H9 (cell line): ENCODE measurements at regions not wholly inside any gene's neighbourhood (a gene's known extent, or its start where the extent isn't known, plus 50 kb on each side); places are given as distances from the start of the nearest gene placed in this dataset.

ENCODE experiments used
- DNase-seq: peaks from one replicate; pipeline ENCODE4 v3.0.0-alpha.2; 2017
- H2AFZ ChIP-seq: one replicate; pipeline ENCODE4 v1.6.1; 2013; ENCODE audit warnings: mild to moderate bottlenecking, low read length, control low read depth, moderate library complexity
- H2AK5ac ChIP-seq: 2 replicates; pipeline ENCODE4 v1.6.1; 2013; ENCODE audit warnings: low read length, control low read depth, mixed read lengths; ENCODE audit not compliant: insufficient read length
- H2BK120ac ChIP-seq: one replicate; pipeline ENCODE4 v1.6.1; 2013; ENCODE audit warnings: low read depth, mild to moderate bottlenecking, low read length, control low read depth, inconsistent platforms; ENCODE audit not compliant: poor library complexity, severe bottlenecking
- H2BK12ac ChIP-seq: 2 replicates; pipeline ENCODE4 v1.6.1; 2013; ENCODE audit warnings: low read length, control low read depth, mixed read lengths, low read depth; ENCODE audit not compliant: insufficient read length
- H2BK15ac ChIP-seq: 2 replicates; pipeline ENCODE4 v1.6.1; 2013; ENCODE audit warnings: low read depth, low read length, control low read depth
- H2BK20ac ChIP-seq: one replicate; pipeline ENCODE4 v1.6.1; 2013; ENCODE audit warnings: low read depth, mild to moderate bottlenecking, low read length, control low read depth, inconsistent platforms; ENCODE audit not compliant: poor library complexity, severe bottlenecking
- H2BK5ac ChIP-seq: 2 replicates; pipeline ENCODE4 v1.6.1; 2013; ENCODE audit warnings: low read length, control low read depth, mixed read lengths; ENCODE audit not compliant: insufficient read length
- H3K14ac ChIP-seq: 2 replicates; pipeline ENCODE4 v1.6.1; 2013; ENCODE audit warnings: low read length, control low read depth; ENCODE audit not compliant: insufficient read depth
- H3K18ac ChIP-seq: 2 replicates; pipeline ENCODE4 v1.6.1; 2013; ENCODE audit warnings: low read depth, mild to moderate bottlenecking, mixed read lengths, low read length, control low read depth; ENCODE audit not compliant: insufficient read length
- H3K23ac ChIP-seq: 2 replicates; pipeline ENCODE4 v1.6.1; 2013; ENCODE audit warnings: low read length, control low read depth, mixed read lengths, low read depth; ENCODE audit not compliant: insufficient read length
- H3K23me2 ChIP-seq: 2 replicates; pipeline ENCODE4 v1.6.1; 2013; ENCODE audit warnings: low read depth, mild to moderate bottlenecking, mixed read lengths, low read length, control low read depth; ENCODE audit not compliant: insufficient read length, poor library complexity, severe bottlenecking
- H3K27ac ChIP-seq: 2 replicates; pipeline ENCODE4 v1.5.1; 2013; ENCODE audit warnings: low read length, control low read depth, mixed read lengths, low read depth; ENCODE audit not compliant: insufficient read length
- H3K27me3 ChIP-seq: 2 replicates; pipeline ENCODE4 v1.6.1; 2013; ENCODE audit warnings: low read length, control low read depth, inconsistent platforms; ENCODE audit not compliant: insufficient read depth
- H3K4ac ChIP-seq: 2 replicates; pipeline ENCODE4 v1.6.1; 2013; ENCODE audit warnings: low read depth, mild to moderate bottlenecking, control low read depth, inconsistent platforms, low read length, moderate library complexity
- H3K4me1 ChIP-seq: 2 replicates; pipeline ENCODE4 v1.6.1; 2013; ENCODE audit warnings: low read length, control low read depth, inconsistent platforms; ENCODE audit not compliant: insufficient read depth
- H3K4me2 ChIP-seq: 2 replicates; pipeline ENCODE4 v1.6.1; 2013; ENCODE audit warnings: low read length, control low read depth, mixed read lengths; ENCODE audit not compliant: insufficient read length, insufficient read depth
- H3K56ac ChIP-seq: 2 replicates; pipeline ENCODE4 v1.6.1; 2013; ENCODE audit warnings: low read depth, mild to moderate bottlenecking, mixed read lengths, low read length, control low read depth; ENCODE audit not compliant: insufficient read length
- H3K79me1 ChIP-seq: 2 replicates; pipeline ENCODE4 v1.6.1; 2013; ENCODE audit warnings: low read depth, mild to moderate bottlenecking, moderate library complexity, low read length, control low read depth, inconsistent platforms; ENCODE audit not compliant: insufficient read depth, poor library complexity, severe bottlenecking
- H3K79me2 ChIP-seq: 2 replicates; pipeline ENCODE4 v1.6.1; 2013; ENCODE audit warnings: low read length, control low read depth, inconsistent platforms; ENCODE audit not compliant: insufficient read depth
- H3K9ac ChIP-seq: 2 replicates; pipeline ENCODE4 v1.6.1; 2013; ENCODE audit warnings: low read length, control low read depth, mixed read lengths; ENCODE audit not compliant: insufficient read length; ENCODE audit errors: extremely low read depth
- H3K9me3 ChIP-seq: one replicate; pipeline ENCODE4 v1.6.1; 2013; ENCODE audit warnings: low read depth, low read length, inconsistent platforms; ENCODE audit not compliant: control insufficient read depth
- H3T11ph ChIP-seq: one replicate; pipeline ENCODE4 v1.6.1; 2013; ENCODE audit warnings: mild to moderate bottlenecking, low read length, control low read depth, inconsistent platforms
- H4K20me1 ChIP-seq: one replicate; pipeline ENCODE4 v1.6.1; 2013; ENCODE audit not compliant: control insufficient read depth, insufficient read length, insufficient read depth
- H4K5ac ChIP-seq: 2 replicates; pipeline ENCODE4 v1.6.1; 2013; ENCODE audit warnings: low read depth, mild to moderate bottlenecking, mixed read lengths, low read length, control low read depth; ENCODE audit not compliant: insufficient read length
- H4K8ac ChIP-seq: replicated peaks from 2 replicates; pipeline ENCODE4 v1.6.1; 2013; ENCODE audit warnings: low read length, control low read depth, mixed read lengths, low read depth; ENCODE audit not compliant: insufficient read length
- H4K91ac ChIP-seq: 2 replicates; pipeline ENCODE4 v1.6.1; 2013; ENCODE audit warnings: low read depth, mild to moderate bottlenecking, moderate library complexity, mixed read lengths, low read length, control low read depth; ENCODE audit not compliant: insufficient read length
- H3K27ac Mint-ChIP-seq, 3 experiments: 2 replicates in 2 of 3; 3 replicates in 1 of 3; pipeline ENCODE4 v1.8.0; 2020 to 2021; ENCODE audit warnings: mixed read lengths in 3 of 3, mild to moderate bottlenecking in 1 of 3, moderate library complexity in 1 of 3
- H3K27me3 Mint-ChIP-seq: 2 replicates; pipeline ENCODE4 v1.8.0; 2021; ENCODE audit warnings: low read depth, mild to moderate bottlenecking, moderate library complexity, mixed read lengths
- H3K36me3 Mint-ChIP-seq, 3 experiments: 2 replicates in 2 of 3; 3 replicates in 1 of 3; pipeline ENCODE4 v1.8.0; 2020 to 2021; ENCODE audit warnings: low read depth in 3 of 3, mixed read lengths in 3 of 3; ENCODE audit not compliant: insufficient read depth in 1 of 3
- H3K4me1 Mint-ChIP-seq, 2 experiments: 2 replicates each; pipeline ENCODE4 v1.8.0; 2020; ENCODE audit warnings: mixed read lengths in 2 of 2
- H3K4me3 Mint-ChIP-seq, 2 experiments: 2 replicates in 1 of 2; 3 replicates in 1 of 2; pipeline ENCODE4 v1.8.0; 2020 to 2021; ENCODE audit warnings: mild to moderate bottlenecking in 2 of 2, mixed read lengths in 2 of 2, moderate library complexity in 1 of 2
- H3K9me3 Mint-ChIP-seq, 2 experiments: 2 replicates in 1 of 2; 3 replicates in 1 of 2; pipeline ENCODE4 v1.8.0; 2020; ENCODE audit warnings: mild to moderate bottlenecking in 2 of 2, mixed read lengths in 2 of 2, moderate library complexity in 1 of 2
- WGBS: extraction: QIAGEN DNeasy Blood & Tissue Kit; methylation state at CpG from one replicate; pipeline ENCODE4 v1.1.7; 2013; ENCODE audit warnings: missing lambda C conversion rate, low lambda C conversion rate, mixed read lengths; ENCODE audit not compliant: insufficient read length; ENCODE audit errors: extremely low coverage; 5-methylcytosine and 5-hydroxymethylcytosine counted together
- TF ChIP-seq, protein P1 (sequence below): fragments of 200-600 bp; sonication (generic); conservative IDR thresholded peaks from 3 replicates; pipeline ENCODE4 v1.8.0; 2021; ENCODE audit warnings: antibody characterized with exemption, mild to moderate bottlenecking

DNA sequence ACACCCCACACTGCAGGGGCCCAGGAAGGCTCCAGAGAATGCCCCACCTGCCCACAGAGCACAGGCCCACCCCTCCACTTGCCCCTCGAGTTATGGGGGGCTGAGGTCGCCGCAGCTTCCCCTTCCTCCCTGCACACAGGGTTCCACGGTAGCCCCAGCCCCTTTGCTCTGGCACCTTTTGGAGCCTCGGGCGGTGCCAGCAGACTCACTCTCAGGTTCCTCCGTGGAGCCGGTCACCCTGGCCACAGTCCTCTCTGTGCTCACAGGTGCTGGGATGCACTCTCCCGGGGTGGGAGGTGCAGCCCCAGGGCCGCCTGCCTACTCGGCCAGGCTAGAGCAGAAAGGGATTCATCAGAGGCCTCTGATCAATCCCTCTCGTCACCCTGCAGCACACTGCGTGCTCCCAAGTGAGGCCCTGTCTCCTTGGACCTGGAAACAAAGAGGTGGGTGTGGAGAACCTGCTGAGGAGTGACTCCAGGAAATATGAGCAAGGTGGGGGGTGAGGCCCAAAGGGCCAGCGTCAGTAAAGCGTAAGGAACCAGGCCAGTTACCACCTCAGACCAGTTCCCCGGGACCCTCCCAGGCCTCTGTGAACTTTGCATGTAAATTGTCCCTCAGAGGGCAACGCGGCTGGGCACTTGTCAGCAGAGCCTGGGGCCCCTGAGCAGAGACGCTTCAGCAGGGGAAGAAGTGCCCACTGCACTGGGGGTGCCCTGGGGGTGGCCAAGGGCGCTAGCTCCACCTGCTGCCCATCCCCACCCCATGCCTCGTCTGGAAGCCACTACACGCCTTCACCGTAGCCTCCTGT is 167.8 kb downstream of the OLFM1 start:
- Histone ChIP-seq H4K91ac (no peak overlapping the region), H3K14ac (no peak overlapping the region; the same call in 1 of the 2 replicates), H2BK5ac (no peak overlapping the region), H3K4ac (no peak overlapping the region), H2AK5ac (no peak overlapping the region), H2BK20ac (no peak overlapping the region), H3K27ac (no peak overlapping the region), H4K20me1 (no peaks in the 10 kb centered on the region), H3K9me3 (no peaks in the 10 kb centered on the region), H3K23me2 (no peaks in the 10 kb centered on the region), H2BK12ac (no peak overlapping the region), H3K9ac (no peak overlapping the region), H3T11ph (no peak overlapping the region), H2BK15ac (no peak overlapping the region), H2BK120ac (no peak overlapping the region), H3K79me2 (no peaks in the 10 kb centered on the region), H4K5ac (no peak overlapping the region), H3K23ac (no peak overlapping the region), H3K18ac (no peak overlapping the region), H3K79me1 (no peaks in the 10 kb centered on the region), H3K4me1 (no peaks in the 10 kb centered on the region; the same call in 1 of the 2 replicates), H2AFZ (no peak overlapping the region), H3K4me2 (no peak overlapping the region), H4K8ac (no peak overlapping the region), H3K27me3 (no peaks in the 10 kb centered on the region), H3K56ac (no peak overlapping the region)
- Mint-ChIP-seq H3K9me3 (no peaks in the 10 kb centered on the region; a peak in 1 of 5 replicates), H3K27ac (no peak overlapping the region), H3K4me1 (peaks cover 12 to 29% of the 10 kb centered on the region in 2 experiments), H3K4me3 (no peak overlapping the region), H3K27me3 (peaks cover 8% of the 10 kb centered on the region), H3K36me3 (no peaks in the 10 kb centered on the region)
- WGBS = no CpG with 5 or more reads among the region's 23 CpGs
- TF ChIP-seq, protein P1, sequence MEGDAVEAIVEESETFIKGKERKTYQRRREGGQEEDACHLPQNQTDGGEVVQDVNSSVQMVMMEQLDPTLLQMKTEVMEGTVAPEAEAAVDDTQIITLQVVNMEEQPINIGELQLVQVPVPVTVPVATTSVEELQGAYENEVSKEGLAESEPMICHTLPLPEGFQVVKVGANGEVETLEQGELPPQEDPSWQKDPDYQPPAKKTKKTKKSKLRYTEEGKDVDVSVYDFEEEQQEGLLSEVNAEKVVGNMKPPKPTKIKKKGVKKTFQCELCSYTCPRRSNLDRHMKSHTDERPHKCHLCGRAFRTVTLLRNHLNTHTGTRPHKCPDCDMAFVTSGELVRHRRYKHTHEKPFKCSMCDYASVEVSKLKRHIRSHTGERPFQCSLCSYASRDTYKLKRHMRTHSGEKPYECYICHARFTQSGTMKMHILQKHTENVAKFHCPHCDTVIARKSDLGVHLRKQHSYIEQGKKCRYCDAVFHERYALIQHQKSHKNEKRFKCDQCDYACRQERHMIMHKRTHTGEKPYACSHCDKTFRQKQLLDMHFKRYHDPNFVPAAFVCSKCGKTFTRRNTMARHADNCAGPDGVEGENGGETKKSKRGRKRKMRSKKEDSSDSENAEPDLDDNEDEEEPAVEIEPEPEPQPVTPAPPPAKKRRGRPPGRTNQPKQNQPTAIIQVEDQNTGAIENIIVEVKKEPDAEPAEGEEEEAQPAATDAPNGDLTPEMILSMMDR = peak; percentile 28; the same call in 2 of the 3 replicates
- no peak for DNase-seq
